HepG2 (cell line): ENCODE measurements at regions not wholly inside any gene's neighbourhood (a gene's known extent, or its start where the extent isn't known, plus 50 kb on each side); places are given as distances from the start of the nearest gene placed in this dataset.
A peak's percentile ranks its signal among the peaks of the same experiment; 100 is the strongest.

Source experiments
- BORCS8-MEF2B ChIP-seq: sonication (generic); formaldehyde crosslinking; IDR thresholded peaks from 2 replicates; pipeline ENCODE4 v1.8.0; 2022; ENCODE audit warnings: mild to moderate bottlenecking, missing genetic modification reagents
- EEA1 ChIP-seq: sonication (generic); formaldehyde crosslinking; IDR thresholded peaks from 2 replicates; pipeline ENCODE4 v1.5.1; 2020; ENCODE audit warnings: mild to moderate bottlenecking, missing genetic modification reagents, borderline replicate concordance
- ERF ChIP-seq: IDR thresholded peaks from 2 replicates; pipeline ENCODE4 v1.6.1; 2018; ENCODE audit warnings: missing biosample characterization, missing genetic modification reagents
- FOXA3 ChIP-seq: IDR thresholded peaks from 2 replicates; pipeline ENCODE4 v1.6.1; 2016; ENCODE audit warnings: missing genetic modification reagents, missing compliant biosample characterization
- GATAD2A ChIP-seq: IDR thresholded peaks from 2 replicates; pipeline ENCODE4 v1.6.1; 2016
- MED1 ChIP-seq: sonication (generic); formaldehyde crosslinking; IDR thresholded peaks from 2 replicates; pipeline ENCODE4 v1.4.0; 2020; ENCODE audit warnings: missing genetic modification reagents
- SMAD1 ChIP-seq: sonication (generic); formaldehyde crosslinking; IDR thresholded peaks from 2 replicates; pipeline ENCODE4 v1.4.0; 2020; ENCODE audit warnings: missing genetic modification reagents, low read depth, mild to moderate bottlenecking, borderline replicate concordance
- SP5 ChIP-seq: IDR thresholded peaks from 2 replicates; pipeline ENCODE4 v1.6.1; 2016; ENCODE audit warnings: low read depth, borderline replicate concordance
- TCF12 ChIP-seq, 2 experiments: fragments of 450-650 bp in 1 of 2; sonication (generic) in 1 of 2; formaldehyde crosslinking in 1 of 2; IDR thresholded peaks; 2 replicates each; pipeline versions ENCODE4 v1.6.1 to v1.8.0; 2017 to 2022; ENCODE audit warnings: antibody characterized with exemption in 1 of 2, mild to moderate bottlenecking in 1 of 2, missing genetic modification reagents in 1 of 2, moderate library complexity in 1 of 2
- TRIM24 ChIP-seq: sonication (generic); formaldehyde crosslinking; IDR thresholded peaks from 2 replicates; pipeline ENCODE4 v1.8.0; 2022; ENCODE audit warnings: mild to moderate bottlenecking, missing genetic modification reagents
- ZIK1 ChIP-seq: sonication (generic); formaldehyde crosslinking; IDR thresholded peaks from 2 replicates; pipeline ENCODE4 v1.5.0; 2020; ENCODE audit warnings: mild to moderate bottlenecking, low read depth, missing genetic modification reagents, borderline replicate concordance
- ZKSCAN8 ChIP-seq: IDR thresholded peaks from 2 replicates; pipeline ENCODE4 v1.6.1; 2016; ENCODE audit warnings: borderline replicate concordance, missing genetic modification reagents, missing compliant biosample characterization
- ZNF235 ChIP-seq: sonication (generic); formaldehyde crosslinking; IDR thresholded peaks from 2 replicates; pipeline ENCODE4 v1.8.1; 2023; ENCODE audit warnings: mild to moderate bottlenecking, missing genetic modification reagents, borderline replicate concordance
- ZNF570 ChIP-seq: sonication (generic); formaldehyde crosslinking; IDR thresholded peaks from 2 replicates; pipeline ENCODE4 v1.4.0; 2020; ENCODE audit warnings: mild to moderate bottlenecking, missing genetic modification reagents, borderline replicate concordance
- ZNF572 ChIP-seq: sonication (generic); formaldehyde crosslinking; IDR thresholded peaks from 2 replicates; pipeline ENCODE4 v1.5.1; 2020; ENCODE audit warnings: mild to moderate bottlenecking, missing genetic modification reagents
- ZSCAN22 ChIP-seq: sonication (generic); formaldehyde crosslinking; IDR thresholded peaks from 2 replicates; pipeline ENCODE4 v1.4.0; 2020; ENCODE audit warnings: mild to moderate bottlenecking, missing genetic modification reagents
- TF ChIP-seq, protein P1 (sequence below): sonication (generic); formaldehyde crosslinking; IDR thresholded peaks from 2 replicates; pipeline ENCODE4 v1.5.1; 2020; ENCODE audit warnings: mild to moderate bottlenecking, moderate library complexity, missing genetic modification reagents
- TF ChIP-seq, protein P2 (sequence below): sonication (generic); formaldehyde crosslinking; IDR thresholded peaks from 2 replicates; pipeline ENCODE4 v1.5.0; 2020; ENCODE audit warnings: mild to moderate bottlenecking, missing genetic modification reagents, borderline replicate concordance
- TF ChIP-seq, protein P3 (sequence below): sonication (generic); formaldehyde crosslinking; IDR thresholded peaks from 2 replicates; pipeline ENCODE4 v1.5.1; 2020; ENCODE audit warnings: mild to moderate bottlenecking, missing genetic modification reagents, moderate library complexity

DNA sequence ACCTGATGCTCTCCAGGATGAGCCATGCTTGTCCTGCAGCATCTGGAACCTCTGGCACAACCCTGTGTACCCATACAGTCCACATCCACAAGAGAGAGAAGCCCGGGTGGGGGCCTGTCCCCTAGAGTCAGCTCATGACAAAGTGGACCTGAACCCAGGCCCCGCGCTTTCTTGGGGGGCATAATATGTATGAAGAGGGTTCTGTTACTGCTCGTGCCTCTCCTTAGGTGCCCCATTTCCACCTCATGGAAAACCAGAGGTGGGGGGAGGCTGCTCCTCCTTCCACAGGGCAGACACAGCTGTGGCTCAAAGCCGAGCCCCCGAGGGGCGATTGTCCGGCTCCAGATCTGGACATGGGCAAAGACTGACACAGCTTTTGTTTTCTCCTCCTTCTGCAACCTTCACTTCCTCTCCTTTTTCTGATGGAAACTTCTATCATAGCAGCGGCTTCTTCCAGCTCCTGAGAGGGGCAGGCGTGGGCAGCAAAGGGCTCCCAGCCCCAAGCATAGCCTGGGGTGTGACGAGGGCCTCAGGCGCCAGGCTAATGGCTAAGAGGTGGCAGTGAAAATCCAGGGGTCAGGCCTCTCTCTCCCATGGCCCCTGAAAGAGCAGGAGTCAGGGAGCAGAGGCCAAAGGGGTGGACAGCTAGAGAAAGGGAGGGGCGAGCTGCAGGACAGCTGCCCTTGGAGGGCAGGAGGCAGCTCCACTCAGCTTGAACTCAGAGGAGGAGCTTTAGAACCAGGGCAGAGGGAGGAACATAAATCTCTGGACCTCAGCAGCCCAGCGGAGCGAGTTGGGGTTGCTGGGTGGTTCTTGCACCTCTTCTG, 155.5 kb downstream of the ZFP36L2 start (continued):
- TF ChIP-seq MED1 (CRISPR knock-in tag) (peak; percentile 44; the same call in 1 of the 2 replicates), ZIK1 (no peak), ZKSCAN8 (CRISPR knock-in tag) (no peak), ZNF572 (CRISPR knock-in tag) (peak; percentile 47; the same call in 1 of the 2 replicates), FOXA3 (CRISPR knock-in tag) (no peak), TCF12 (IDR thresholded peaks at IDR 0.05) (no peak), TCF12 (CRISPR knock-in tag; IDR thresholded peaks at IDR 0.05) (no peak), SP5 (CRISPR knock-in tag) (peak; percentile 43; the same call in 1 of the 2 replicates), EEA1 (no peak), ZNF235 (CRISPR knock-in tag) (no peak), GATAD2A (CRISPR knock-in tag) (peak; percentile 49; the same call in 1 of the 2 replicates), SMAD1 (0 out of 2 replicates have a peak, but pooled peaks have one; percentile 19), BORCS8-MEF2B (CRISPR knock-in tag) (peak; percentile 30; the same call in 1 of the 2 replicates), ZNF570 (no peak), ZSCAN22 (CRISPR knock-in tag) (no peak), ERF (CRISPR knock-in tag) (0 out of 2 replicates have a peak, but pooled peaks have one; percentile 26), TRIM24 (CRISPR knock-in tag) (no peak)
- TF ChIP-seq, protein P1, sequence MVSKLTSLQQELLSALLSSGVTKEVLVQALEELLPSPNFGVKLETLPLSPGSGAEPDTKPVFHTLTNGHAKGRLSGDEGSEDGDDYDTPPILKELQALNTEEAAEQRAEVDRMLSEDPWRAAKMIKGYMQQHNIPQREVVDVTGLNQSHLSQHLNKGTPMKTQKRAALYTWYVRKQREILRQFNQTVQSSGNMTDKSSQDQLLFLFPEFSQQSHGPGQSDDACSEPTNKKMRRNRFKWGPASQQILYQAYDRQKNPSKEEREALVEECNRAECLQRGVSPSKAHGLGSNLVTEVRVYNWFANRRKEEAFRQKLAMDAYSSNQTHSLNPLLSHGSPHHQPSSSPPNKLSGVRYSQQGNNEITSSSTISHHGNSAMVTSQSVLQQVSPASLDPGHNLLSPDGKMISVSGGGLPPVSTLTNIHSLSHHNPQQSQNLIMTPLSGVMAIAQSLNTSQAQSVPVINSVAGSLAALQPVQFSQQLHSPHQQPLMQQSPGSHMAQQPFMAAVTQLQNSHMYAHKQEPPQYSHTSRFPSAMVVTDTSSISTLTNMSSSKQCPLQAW (CRISPR knock-in tag), result peak; percentile 64; the same call in 1 of the 2 replicates
- TF ChIP-seq, protein P2, sequence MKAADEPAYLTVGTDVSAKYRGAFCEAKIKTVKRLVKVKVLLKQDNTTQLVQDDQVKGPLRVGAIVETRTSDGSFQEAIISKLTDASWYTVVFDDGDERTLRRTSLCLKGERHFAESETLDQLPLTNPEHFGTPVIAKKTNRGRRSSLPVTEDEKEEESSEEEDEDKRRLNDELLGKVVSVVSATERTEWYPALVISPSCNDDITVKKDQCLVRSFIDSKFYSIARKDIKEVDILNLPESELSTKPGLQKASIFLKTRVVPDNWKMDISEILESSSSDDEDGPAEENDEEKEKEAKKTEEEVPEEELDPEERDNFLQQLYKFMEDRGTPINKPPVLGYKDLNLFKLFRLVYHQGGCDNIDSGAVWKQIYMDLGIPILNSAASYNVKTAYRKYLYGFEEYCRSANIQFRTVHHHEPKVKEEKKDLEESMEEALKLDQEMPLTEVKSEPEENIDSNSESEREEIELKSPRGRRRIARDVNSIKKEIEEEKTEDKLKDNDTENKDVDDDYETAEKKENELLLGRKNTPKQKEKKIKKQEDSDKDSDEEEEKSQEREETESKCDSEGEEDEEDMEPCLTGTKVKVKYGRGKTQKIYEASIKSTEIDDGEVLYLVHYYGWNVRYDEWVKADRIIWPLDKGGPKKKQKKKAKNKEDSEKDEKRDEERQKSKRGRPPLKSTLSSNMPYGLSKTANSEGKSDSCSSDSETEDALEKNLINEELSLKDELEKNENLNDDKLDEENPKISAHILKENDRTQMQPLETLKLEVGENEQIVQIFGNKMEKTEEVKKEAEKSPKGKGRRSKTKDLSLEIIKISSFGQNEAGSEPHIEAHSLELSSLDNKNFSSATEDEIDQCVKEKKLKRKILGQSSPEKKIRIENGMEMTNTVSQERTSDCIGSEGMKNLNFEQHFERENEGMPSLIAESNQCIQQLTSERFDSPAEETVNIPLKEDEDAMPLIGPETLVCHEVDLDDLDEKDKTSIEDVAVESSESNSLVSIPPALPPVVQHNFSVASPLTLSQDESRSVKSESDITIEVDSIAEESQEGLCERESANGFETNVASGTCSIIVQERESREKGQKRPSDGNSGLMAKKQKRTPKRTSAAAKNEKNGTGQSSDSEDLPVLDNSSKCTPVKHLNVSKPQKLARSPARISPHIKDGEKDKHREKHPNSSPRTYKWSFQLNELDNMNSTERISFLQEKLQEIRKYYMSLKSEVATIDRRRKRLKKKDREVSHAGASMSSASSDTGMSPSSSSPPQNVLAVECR (CRISPR knock-in tag), result peak; percentile 29; the same call in 1 of the 2 replicates
- TF ChIP-seq, protein P3, sequence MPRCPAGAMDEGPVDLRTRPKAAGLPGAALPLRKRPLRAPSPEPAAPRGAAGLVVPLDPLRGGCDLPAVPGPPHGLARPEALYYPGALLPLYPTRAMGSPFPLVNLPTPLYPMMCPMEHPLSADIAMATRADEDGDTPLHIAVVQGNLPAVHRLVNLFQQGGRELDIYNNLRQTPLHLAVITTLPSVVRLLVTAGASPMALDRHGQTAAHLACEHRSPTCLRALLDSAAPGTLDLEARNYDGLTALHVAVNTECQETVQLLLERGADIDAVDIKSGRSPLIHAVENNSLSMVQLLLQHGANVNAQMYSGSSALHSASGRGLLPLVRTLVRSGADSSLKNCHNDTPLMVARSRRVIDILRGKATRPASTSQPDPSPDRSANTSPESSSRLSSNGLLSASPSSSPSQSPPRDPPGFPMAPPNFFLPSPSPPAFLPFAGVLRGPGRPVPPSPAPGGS (CRISPR knock-in tag), result 0 out of 2 replicates have a peak, but pooled peaks have one; percentile 24
